ENCODE measurements at regions not wholly inside any gene's neighbourhood (a gene's known extent, or its start where the extent isn't known, plus 50 kb on each side); places are given as distances from the start of the nearest gene placed in this dataset.

GRCh38 chr4:138826322-138826721 lies 189.3 kb upstream of the NOCT start:
- no peak for TF ChIP-seq CTCF (IDR thresholded peaks at IDR 0.05; ENCODE audit: low read length, missing control alignments)
- DNase-seq (ENCODE audit: low read depth): no peak
- no peak overlapping the region for H3K4me3 ChIP-seq (replicated peaks; ENCODE audit: low read depth, low read length)

GRCh38 chr4:138821331-138821730 lies 194.2 kb upstream of the NOCT start:
- no peak overlapping the region for H3K4me3 ChIP-seq (replicated peaks; ENCODE audit: low read depth, low read length)
- DNase-seq (ENCODE audit: low read depth): no peak
- TF ChIP-seq CTCF (IDR thresholded peaks at IDR 0.05; ENCODE audit: low read length, missing control alignments): no peak

DNA sequence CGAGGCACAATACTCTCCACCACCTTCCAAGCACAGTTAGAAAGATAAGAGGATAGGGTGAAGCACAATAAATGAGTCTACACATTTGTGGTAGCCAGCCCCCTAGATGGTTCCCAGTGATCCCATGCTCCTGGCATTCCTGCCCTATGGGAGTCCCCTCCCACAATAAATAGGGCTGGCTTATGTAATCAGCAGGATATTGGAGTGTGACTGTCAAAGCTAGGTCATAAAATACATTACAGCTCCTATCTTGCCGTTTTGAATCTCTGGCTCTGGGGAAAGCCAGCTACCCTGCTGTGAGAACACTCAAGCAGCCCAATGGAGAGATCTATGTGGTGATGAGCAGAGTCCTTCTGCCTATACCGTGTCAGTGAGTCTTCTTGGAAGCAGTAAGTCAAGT lies 198.7 kb upstream of the NOCT start:
- H3K4me3 ChIP-seq (replicated peaks; ENCODE audit: low read depth, low read length): no peak overlapping the region
- no peak for DNase-seq (ENCODE audit: low read depth)
- no peak for TF ChIP-seq CTCF (IDR thresholded peaks at IDR 0.05; ENCODE audit: low read length, missing control alignments)

DNA sequence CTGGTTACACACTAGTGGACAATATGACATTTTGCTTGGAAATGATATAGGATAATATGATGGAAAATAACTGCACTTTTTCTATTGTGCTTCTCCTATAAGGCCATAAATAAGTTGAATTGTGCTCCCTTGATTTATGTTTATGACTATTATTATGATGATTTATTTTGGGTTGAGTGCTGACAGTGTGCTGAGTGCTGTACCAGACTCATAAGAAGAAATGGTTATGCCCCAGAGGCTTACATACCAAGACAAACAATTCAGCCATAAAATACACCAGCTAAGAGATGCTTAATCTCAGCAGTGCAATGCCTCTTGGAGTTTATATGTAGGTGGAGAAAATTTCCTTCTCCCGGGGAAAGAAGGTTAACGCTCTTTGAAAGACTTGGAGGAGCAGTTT lies 199.8 kb upstream of the NOCT start:
- no peak for DNase-seq (ENCODE audit: low read depth)
- TF ChIP-seq CTCF (IDR thresholded peaks at IDR 0.05; ENCODE audit: low read length, missing control alignments): no peak

DNA sequence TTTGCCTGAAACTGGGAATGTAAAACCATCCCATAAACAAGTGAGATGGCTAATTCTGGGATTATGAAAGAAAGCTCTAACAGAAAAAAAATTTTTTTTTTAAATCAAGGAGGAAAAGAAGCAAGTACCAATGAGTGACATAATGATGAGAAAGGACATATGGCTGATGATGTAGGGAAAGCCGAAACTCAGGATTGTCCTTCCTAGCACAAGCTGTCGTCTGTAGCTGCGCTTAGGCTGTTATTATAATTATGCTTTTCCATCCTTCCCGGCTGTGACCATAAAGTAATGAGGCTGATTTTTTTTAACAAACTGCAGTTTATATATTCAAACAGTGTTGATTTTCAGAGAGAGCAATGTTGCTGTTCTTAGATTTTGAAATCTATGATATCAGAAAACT lies 209.8 kb upstream of the NOCT start:
- DNase-seq (ENCODE audit: low read depth): no peak
- no peak overlapping the region for H3K4me3 ChIP-seq (replicated peaks; ENCODE audit: low read depth, low read length)
- TF ChIP-seq CTCF (IDR thresholded peaks at IDR 0.05; ENCODE audit: low read length, missing control alignments): no peak

More for the DNA sequence above, 199.8 kb upstream of the NOCT start:
- no peak overlapping the region for H3K4me3 ChIP-seq (replicated peaks; ENCODE audit: low read depth, low read length)

DNA sequence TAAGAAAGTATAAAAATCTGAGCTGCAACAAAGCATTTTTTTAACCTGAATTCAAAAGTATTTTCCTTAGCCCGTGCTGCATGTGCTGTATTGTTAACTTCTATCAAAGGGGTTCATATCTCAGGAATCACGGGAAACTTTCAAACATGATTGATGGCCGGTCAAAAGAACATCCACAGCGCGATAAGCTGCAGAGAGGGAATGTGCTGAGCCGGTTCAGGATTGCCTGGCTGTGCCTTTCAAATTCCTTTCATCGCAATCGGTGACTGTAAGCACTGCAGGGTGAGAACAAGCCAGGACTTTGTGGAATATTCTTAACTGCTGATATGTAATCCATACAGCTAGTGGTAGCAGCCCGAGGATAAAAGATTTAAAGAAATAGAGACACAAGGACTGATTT lies 210.9 kb upstream of the NOCT start:
- no peak for TF ChIP-seq CTCF (IDR thresholded peaks at IDR 0.05; ENCODE audit: low read length, missing control alignments)
- H3K4me3 ChIP-seq (replicated peaks; ENCODE audit: low read depth, low read length): no peak overlapping the region
- no peak for DNase-seq (ENCODE audit: low read depth)

- no peak for TF ChIP-seq CTCF (IDR thresholded peaks at IDR 0.05; ENCODE audit: low read length, missing control alignments)
- DNase-seq (ENCODE audit: low read depth): no peak
- no peak overlapping the region for H3K4me3 ChIP-seq (replicated peaks; ENCODE audit: low read depth, low read length)
Measured at GRCh38 chr4:138803051-138803450, 212.5 kb upstream of the NOCT start.

Measured in fibroblast of pulmonary artery (primary cell).